HUES6 (cell line): ENCODE measurements at regions not wholly inside any gene's neighbourhood (a gene's known extent, or its start where the extent isn't known, plus 50 kb on each side); places are given as distances from the start of the nearest gene placed in this dataset.

ENCODE experiments used
- H3K27ac ChIP-seq: 2 replicates; pipeline ENCODE4 v1.7.0; 2013; ENCODE audit warnings: low read depth, mild to moderate bottlenecking, low read length, inconsistent platforms
- H3K27me3 ChIP-seq: 2 replicates; pipeline ENCODE4 v1.6.1; 2013; ENCODE audit warnings: low read length; ENCODE audit not compliant: control insufficient read depth, insufficient read depth
- H3K36me3 ChIP-seq: 2 replicates; pipeline ENCODE4 v1.6.1; 2013; ENCODE audit warnings: low read length; ENCODE audit not compliant: control insufficient read depth, insufficient read depth
- H3K4me1 ChIP-seq: 2 replicates; pipeline ENCODE4 v1.6.1; 2013; ENCODE audit warnings: low read length; ENCODE audit not compliant: control insufficient read depth, insufficient read depth
- H3K4me3 ChIP-seq: 2 replicates; pipeline ENCODE4 v1.5.1; 2013; ENCODE audit warnings: low read depth, low read length
- H3K9ac ChIP-seq: one replicate; pipeline ENCODE4 v1.6.1; 2013; ENCODE audit warnings: mild to moderate bottlenecking, low read length
- H3K9me3 ChIP-seq: 2 replicates; pipeline ENCODE4 v1.6.1; 2013; ENCODE audit warnings: low read depth, low read length; ENCODE audit not compliant: control insufficient read depth, insufficient read depth

DNA sequence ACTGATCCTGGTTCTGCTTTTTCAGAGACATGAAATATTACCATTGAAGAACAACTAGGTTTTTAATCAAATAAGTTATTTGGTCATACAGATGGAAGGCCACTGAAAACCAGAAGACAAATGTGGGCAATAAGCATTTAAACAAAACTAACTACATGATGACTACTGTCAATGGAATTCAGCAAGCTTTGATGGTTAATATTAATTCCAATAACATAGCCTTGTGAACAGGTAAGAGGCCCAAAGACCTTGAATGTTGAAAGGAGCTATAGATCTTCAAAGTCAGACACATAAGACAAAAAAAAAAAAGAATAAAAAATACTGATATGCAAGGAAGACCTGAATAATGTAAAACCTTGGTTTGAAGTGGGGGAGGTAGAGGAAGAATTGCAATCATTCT lies 1955.6 kb upstream of the CELF4 start:
- Histone ChIP-seq H3K36me3 (no peaks in the 10 kb centered on the region), H3K4me1 (no peaks in the 10 kb centered on the region), H3K27me3 (no peaks in the 10 kb centered on the region), H3K4me3 (no peak overlapping the region), H3K9me3 (no peaks in the 10 kb centered on the region), H3K27ac (no peak overlapping the region), H3K9ac (no peak overlapping the region)

GRCh38 chr18:39519741-39520140 lies 1954.1 kb upstream of the CELF4 start:
- no peaks in the 10 kb centered on the region for H3K36me3 ChIP-seq
- no peak overlapping the region for H3K27ac ChIP-seq
- H3K9me3 ChIP-seq: no peaks in the 10 kb centered on the region
- H3K4me3 ChIP-seq: no peak overlapping the region
- peaks cover 9% of the 10 kb centered on the region; the same call in 1 of the 2 replicates for H3K4me1 ChIP-seq
- H3K9ac ChIP-seq: no peak overlapping the region
- no peaks in the 10 kb centered on the region for H3K27me3 ChIP-seq

DNA sequence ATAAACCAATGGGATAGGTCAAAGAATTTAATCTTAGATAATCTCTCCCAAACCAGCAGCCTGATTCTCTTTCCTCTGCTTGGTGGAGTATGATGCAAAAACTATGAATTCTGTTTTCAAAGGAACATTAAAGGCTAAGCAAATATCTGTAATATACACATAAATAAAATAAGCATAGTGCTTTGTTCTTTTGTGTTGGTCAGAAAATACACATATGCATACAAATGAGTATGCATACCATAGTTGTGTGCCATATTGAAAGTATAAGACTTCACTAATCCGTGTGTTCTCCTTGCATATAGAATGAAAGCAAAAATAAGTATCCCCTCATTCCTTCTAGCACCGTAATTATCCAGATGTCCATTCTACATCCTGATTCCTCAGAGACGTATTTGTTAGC lies 1949.7 kb upstream of the CELF4 start:
- no peaks in the 10 kb centered on the region for H3K27me3 ChIP-seq
- no peak overlapping the region for H3K27ac ChIP-seq
- no peaks in the 10 kb centered on the region for H3K9me3 ChIP-seq
- H3K9ac ChIP-seq: no peak overlapping the region
- H3K4me3 ChIP-seq: no peak overlapping the region
- H3K36me3 ChIP-seq: no peaks in the 10 kb centered on the region
- H3K4me1 ChIP-seq: peaks cover 10% of the 10 kb centered on the region; the same call in 1 of the 2 replicates

DNA sequence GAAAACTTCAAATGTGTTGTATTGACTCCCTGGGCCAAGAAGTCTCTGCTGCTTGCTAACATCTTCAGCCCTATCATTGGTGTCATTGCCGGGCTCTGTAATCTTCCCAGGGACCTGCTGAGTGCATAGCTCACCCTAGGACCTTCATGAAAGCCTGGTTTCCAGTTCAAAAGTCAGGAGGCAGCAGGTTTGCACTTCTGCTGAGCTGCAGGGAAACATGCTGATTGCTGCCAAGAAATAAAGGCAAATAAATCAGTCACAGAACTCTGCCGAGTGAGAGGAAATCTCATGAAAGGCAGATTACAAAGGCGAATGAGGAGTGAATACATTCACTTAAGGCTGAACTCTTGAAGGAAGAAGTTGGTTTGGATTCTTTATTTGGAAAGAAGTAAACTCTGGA lies 1947.6 kb upstream of the CELF4 start:
- peaks cover 10% of the 10 kb centered on the region; the same call in 1 of the 2 replicates for H3K4me1 ChIP-seq
- H3K4me3 ChIP-seq: no peak overlapping the region
- H3K9ac ChIP-seq: no peak overlapping the region
- no peaks in the 10 kb centered on the region for H3K9me3 ChIP-seq
- H3K27me3 ChIP-seq: no peaks in the 10 kb centered on the region
- no peak overlapping the region for H3K27ac ChIP-seq
- H3K36me3 ChIP-seq: no peaks in the 10 kb centered on the region

DNA sequence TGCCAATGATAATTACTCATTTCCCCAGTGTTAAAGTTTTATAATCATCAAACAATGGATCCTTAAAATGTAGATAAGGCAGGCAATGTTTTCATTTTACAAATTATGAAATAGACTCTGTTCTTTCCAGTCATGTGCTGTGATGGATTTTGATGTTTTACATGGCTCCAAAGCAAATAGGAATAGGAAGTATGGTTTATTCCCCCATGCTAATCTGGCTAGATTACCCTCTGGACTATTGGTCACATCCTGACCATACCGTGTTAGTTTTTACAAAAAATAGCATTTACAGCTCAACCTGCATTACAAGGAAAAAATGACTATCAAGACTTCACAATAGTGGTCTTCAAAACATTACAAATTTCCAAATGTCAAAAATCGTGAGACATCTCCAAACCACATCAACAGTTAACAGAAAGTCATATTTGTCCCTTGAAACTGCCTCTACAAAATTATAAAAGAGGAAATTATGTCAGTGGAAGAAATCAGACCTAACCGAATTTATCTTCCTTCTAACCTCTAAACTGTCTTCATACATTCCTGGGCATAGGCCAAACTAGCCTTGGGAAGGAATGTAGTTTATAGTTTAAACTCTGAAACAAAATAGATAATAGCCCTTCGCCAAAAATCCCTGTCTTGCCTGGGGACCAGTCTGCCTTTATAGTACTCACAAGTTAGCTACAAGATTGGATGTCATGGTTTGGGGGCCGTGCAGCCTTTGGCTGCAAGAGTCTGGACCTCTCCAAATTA lies 1941.2 kb upstream of the CELF4 start:
- H3K9ac ChIP-seq: no peak overlapping the region
- H3K27ac ChIP-seq: no peak overlapping the region
- no peaks in the 10 kb centered on the region for H3K9me3 ChIP-seq
- H3K4me1 ChIP-seq: peaks cover 6% of the 10 kb centered on the region; the same call in 1 of the 2 replicates
- no peak overlapping the region for H3K4me3 ChIP-seq
- no peaks in the 10 kb centered on the region for H3K36me3 ChIP-seq
- H3K27me3 ChIP-seq: no peaks in the 10 kb centered on the region

- Histone ChIP-seq H3K9ac (no peak overlapping the region), H3K27ac (no peak overlapping the region), H3K27me3 (no peaks in the 10 kb centered on the region), H3K9me3 (peaks cover 5% of the 10 kb centered on the region), H3K4me3 (no peak overlapping the region), H3K36me3 (no peaks in the 10 kb centered on the region), H3K4me1 (peaks cover 13% of the 10 kb centered on the region; the same call in 1 of the 2 replicates)
These were observed 1934.7 kb upstream of the CELF4 start for GRCh38 chr18:39500306-39500705.

GRCh38 chr18:39497821-39498220 lies 1932.2 kb upstream of the CELF4 start:
- peaks cover 5% of the 10 kb centered on the region for H3K9me3 ChIP-seq
- H3K4me3 ChIP-seq: no peak overlapping the region
- H3K36me3 ChIP-seq: no peaks in the 10 kb centered on the region
- no peak overlapping the region; the same call in 1 of the 2 replicates for H3K27ac ChIP-seq
- peaks cover 13% of the 10 kb centered on the region; the same call in 1 of the 2 replicates for H3K4me1 ChIP-seq
- no peak overlapping the region for H3K9ac ChIP-seq
- H3K27me3 ChIP-seq: no peaks in the 10 kb centered on the region

GRCh38 chr18:39496986-39497385 lies 1931.4 kb upstream of the CELF4 start:
- Histone ChIP-seq H3K9ac (no peak overlapping the region), H3K4me3 (no peak overlapping the region), H3K27me3 (no peaks in the 10 kb centered on the region), H3K9me3 (peaks cover 5% of the 10 kb centered on the region), H3K27ac (no peak overlapping the region), H3K4me1 (peaks cover 13% of the 10 kb centered on the region; the same call in 1 of the 2 replicates), H3K36me3 (no peaks in the 10 kb centered on the region)

GRCh38 chr18:39494211-39494896 lies 1928.8 kb upstream of the CELF4 start:
- Histone ChIP-seq H3K4me3 (no peak overlapping the region), H3K9ac (no peak overlapping the region), H3K9me3 (peaks cover 5% of the 10 kb centered on the region), H3K27me3 (no peaks in the 10 kb centered on the region), H3K36me3 (no peaks in the 10 kb centered on the region), H3K27ac (no peak overlapping the region), H3K4me1 (no peaks in the 10 kb centered on the region)

GRCh38 chr18:39491408-39491807 lies 1925.8 kb upstream of the CELF4 start:
- Histone ChIP-seq H3K4me1 (peaks cover 6% of the 10 kb centered on the region; the same call in 1 of the 2 replicates), H3K9ac (no peak overlapping the region), H3K27ac (no peak overlapping the region), H3K4me3 (no peak overlapping the region), H3K27me3 (no peaks in the 10 kb centered on the region), H3K9me3 (no peaks in the 10 kb centered on the region), H3K36me3 (no peaks in the 10 kb centered on the region)

DNA sequence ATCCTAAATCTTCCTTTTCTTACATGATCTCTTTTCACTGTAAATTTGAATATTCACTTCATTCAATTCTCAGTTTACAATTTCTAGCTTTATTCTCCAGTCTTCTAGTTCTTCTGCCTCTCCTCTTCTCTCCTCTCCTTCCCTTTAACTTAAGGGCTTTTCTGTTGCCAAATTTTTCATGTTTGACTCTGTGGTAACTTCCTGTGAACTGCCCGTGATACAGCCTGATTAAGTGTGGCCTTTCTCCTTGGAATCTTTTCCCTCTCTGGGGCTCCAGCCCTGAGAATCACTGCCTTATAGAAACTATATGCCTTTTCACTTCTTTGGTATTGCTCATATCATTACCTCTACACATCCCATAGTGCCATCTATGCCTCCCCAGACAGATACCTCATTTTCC lies 1923.8 kb upstream of the CELF4 start:
- Histone ChIP-seq H3K9ac (no peak overlapping the region), H3K9me3 (no peaks in the 10 kb centered on the region), H3K27ac (no peak overlapping the region), H3K36me3 (no peaks in the 10 kb centered on the region), H3K27me3 (no peaks in the 10 kb centered on the region), H3K4me3 (no peak overlapping the region), H3K4me1 (peaks cover 6% of the 10 kb centered on the region; the same call in 1 of the 2 replicates)
